Heart right ventricle (tissue), 16 donors: ENCODE measurements at regions not wholly inside any gene's neighbourhood (a gene's known extent, or its start where the extent isn't known, plus 50 kb on each side); places are given as distances from the start of the nearest gene placed in this dataset.
"Not testable (repeated sequence)": the region's sequence is repeated elsewhere in the genome, so short reads cannot be mapped to it uniquely, and the experiment has no call there.

ENCODE experiments used
- ATAC-seq, 8 donors: fragments of 200-7000 bp; cut with Tn5 transposase; one replicate each; pipeline ENCODE4 v1.9.1; 2020; ENCODE audit warnings: mild to moderate bottlenecking in 8 of 8, moderate library complexity in 8 of 8, moderate number of reproducible peaks in 1 of 8
- DNase-seq, 2 donors: peaks; one replicate each; pipeline ENCODE4 v3.0.0-alpha.2; 2020
- H3K27ac ChIP-seq, 10 donors: fragments of 200-600 bp; sonication (generic) in 2 of 10; one replicate each; pipeline versions ENCODE4 v1.5.0 to v1.8.0; 2020 to 2022; ENCODE audit warnings: mild to moderate bottlenecking in 3 of 10
- H3K27me3 ChIP-seq, 7 donors: fragments of 200-600 bp; one replicate each; pipeline ENCODE4 v1.8.0; 2021 to 2022; ENCODE audit warnings: mild to moderate bottlenecking in 2 of 7
- H3K36me3 ChIP-seq, 9 donors: fragments of 200-600 bp; sonication (generic) in 1 of 9; one replicate each; pipeline versions ENCODE4 v1.5.0 to v1.8.0; 2020 to 2022; ENCODE audit warnings: mild to moderate bottlenecking in 2 of 9
- H3K4me1 ChIP-seq, 9 donors: fragments of 200-600 bp; sonication (generic) in 1 of 9; one replicate each; pipeline versions ENCODE4 v1.5.0 to v1.8.0; 2020 to 2022; ENCODE audit warnings: mild to moderate bottlenecking in 4 of 9
- H3K4me3 ChIP-seq, 10 donors: fragments of 200-600 bp; sonication (generic) in 2 of 10; one replicate each; pipeline versions ENCODE4 v1.5.0 to v1.8.0; 2020 to 2022; ENCODE audit warnings: mild to moderate bottlenecking in 7 of 10, moderate library complexity in 2 of 10
- H3K9me3 ChIP-seq, 11 donors: fragments of 200-600 bp in 10 of 11; sonication (generic) in 2 of 11; one replicate each; pipeline versions ENCODE4 v1.5.0 to v1.8.0; 2013 to 2022; ENCODE audit warnings: mild to moderate bottlenecking in 2 of 11, control low read depth in 1 of 11, moderate library complexity in 1 of 11
- CTCF ChIP-seq, 9 donors: fragments of 200-600 bp; sonication (generic) in 2 of 9; IDR thresholded peaks; one replicate each; pipeline versions ENCODE4 v1.5.0 to v1.8.0; 2021 to 2022; ENCODE audit warnings: antibody characterized with exemption in 9 of 9, mild to moderate bottlenecking in 5 of 9, moderate library complexity in 1 of 9
- WGBS, 2 donors: extraction: QIAGEN DNeasy Blood & Tissue Kit; methylation state at CpG; one replicate each; pipeline ENCODE4 v1.1.7; 2013; ENCODE audit warnings: inconsistent platforms in 1 of 2; 5-methylcytosine and 5-hydroxymethylcytosine counted together
- intact Hi-C, 10 donors: fragments of 100-400 bp; cut with DNase I; formaldehyde crosslinking; loops; one replicate each; pipeline versions ENCODE4 v1.11.1 to v1.14.2; 2022
- donor health status: Arrhythmogenic right ventricular cardiomyopathy.
- donor health status: ischemic (EF 13 %, LVEDD 7.1; RV severe dilation, severe dysfunction).
- donor health status: healthy with polysubstance abuse.
- donor health status: DM: no; HTN: yes; CAD: no.
- donor health status: DM: no; HTN: no; CAD: no.
- donor health status: ischemic (EF 25% LVEDD 6.9; RV normal size, moderate dysfunction).
- donor health status: ischemic (EF 25% LVEDD 5.7; RV mildly dilated, moderate dysfunction).
- donor health status: healthy.
- donor health status: DM: yes; HTN: yes; CAD: no.
- donor health status: Ischemic cardiomyopathy.
- donor health status: ischemic (EF 35%, LVEDD 5.7; RV mildly dilated, moderate dysfunction).
- donor health status: nonischemic (EF 11% LVEDD 7.7; RV severe dilation, severe dysfunction).
- donor health status: DM: yes; HTN: yes; CAD: no.
- donor health status: PGD.
- donor health status: ischemic (EF 29% LVEDD 5.4; RV normal size, mild dysfunction).
- donor health status: nonischemic (EF 23%, LVEDD 6.1; RV moderate dilation, normal function).

GRCh38 chr3:75938921-75939320 is 153.6 kb upstream of the ZNF717 start:
- no peaks in the 10 kb centered on the region for H3K9me3 ChIP-seq
- 69 to 71% methylated on average over 4 of the region's 4 CpGs for WGBS, 2 donors
- H3K27ac ChIP-seq, result no peak overlapping the region
- DNase-seq (no peak), ATAC-seq (no peak)
- no peaks in the 10 kb centered on the region for H3K27me3 ChIP-seq
- H3K4me1 ChIP-seq, result no peaks in the 10 kb centered on the region
- no peak overlapping the region for H3K4me3 ChIP-seq
- no peak for TF ChIP-seq CTCF (IDR thresholded peaks at IDR 0.05)
- intact Hi-C loops, result no loop called here
- no peaks in the 10 kb centered on the region for H3K36me3 ChIP-seq

- H3K27me3 ChIP-seq, result no peaks in the 10 kb centered on the region
- H3K9me3 ChIP-seq, result peaks cover 0 to 10% (median 0%) of the 10 kb centered on the region in 11 donors
- intact Hi-C loops, result no loop called here
- no peak overlapping the region for H3K4me3 ChIP-seq
- TF ChIP-seq CTCF (IDR thresholded peaks at IDR 0.05), result no peak
- no peaks in the 10 kb centered on the region for H3K36me3 ChIP-seq
- no peak overlapping the region for H3K27ac ChIP-seq
- no peaks in the 10 kb centered on the region for H3K4me1 ChIP-seq
- DNase-seq (no peak), ATAC-seq (no peak)
These were observed 166.6 kb upstream of the ZNF717 start for GRCh38 chr3:75951941-75952340.

GRCh38 chr3:75960031-75960430 is 174.7 kb upstream of the ZNF717 start:
- H3K36me3 ChIP-seq, intact Hi-C loops, H3K4me1 ChIP-seq, H3K27ac ChIP-seq, H3K4me3 ChIP-seq, H3K27me3 ChIP-seq, ATAC-seq, DNase-seq: not testable (repeated sequence)
- 79 to 80% methylated on average over 2 of the region's 2 CpGs for WGBS, 2 donors
- H3K9me3 ChIP-seq, result peaks cover 0 to 58% (median 11%) of the 10 kb centered on the region in 11 donors

- WGBS, 2 donors, result 74 to 76% methylated on average over 2 of the region's 2 CpGs
- intact Hi-C loops, H3K36me3 ChIP-seq, ATAC-seq, H3K4me1 ChIP-seq, H3K27ac ChIP-seq, H3K27me3 ChIP-seq, H3K4me3 ChIP-seq, DNase-seq: not testable (repeated sequence)
- H3K9me3 ChIP-seq, result peaks cover 0 to 48% (median 11%) of the 10 kb centered on the region in 11 donors
These were observed 176.7 kb upstream of the ZNF717 start for GRCh38 chr3:75962054-75962453.

GRCh38 chr3:75967071-75967470 is 181.7 kb upstream of the ZNF717 start:
- no peaks in the 10 kb centered on the region for H3K4me1 ChIP-seq
- ATAC-seq, result no peak
- no peaks in the 10 kb centered on the region for H3K27me3 ChIP-seq
- H3K27ac ChIP-seq, result no peak overlapping the region
- peaks cover 0 to 29% (median 3%) of the 10 kb centered on the region in 11 donors for H3K9me3 ChIP-seq
- no peak for TF ChIP-seq CTCF (IDR thresholded peaks at IDR 0.05)
- no peak for DNase-seq
- no peak overlapping the region for H3K4me3 ChIP-seq
- H3K36me3 ChIP-seq, result no peaks in the 10 kb centered on the region
- intact Hi-C loops, result no loop called here

GRCh38 chr3:75978686-75979085 is 193.3 kb upstream of the ZNF717 start:
- Histone ChIP-seq H3K4me1 (no peaks in the 10 kb centered on the region), H3K27ac (no peak overlapping the region), H3K27me3 (no peaks in the 10 kb centered on the region), H3K36me3 (no peaks in the 10 kb centered on the region), H3K9me3 (peaks cover 0 to 14% (median 0%) of the 10 kb centered on the region in 11 donors), H3K4me3 (no peak overlapping the region)
- DNase-seq, result no peak
- intact Hi-C loops, result no loop called here
- ATAC-seq, result no peak
- 71 to 80% methylated on average over 4 of the region's 4 CpGs for WGBS, 2 donors
- no peak for TF ChIP-seq CTCF (IDR thresholded peaks at IDR 0.05)
